Putamen (tissue), 1 donor: ENCODE measurements at regions not wholly inside any gene's neighbourhood (a gene's known extent, or its start where the extent isn't known, plus 50 kb on each side); places are given as distances from the start of the nearest gene placed in this dataset.
"Not testable (repeated sequence)": the region's sequence is repeated elsewhere in the genome, so short reads cannot be mapped to it uniquely, and the experiment has no call there.

ENCODE experiments used
- DNase-seq: peaks from one replicate; pipeline ENCODE4 v3.0.0-alpha.2; 2016; ENCODE audit warnings: low spot score

DNA sequence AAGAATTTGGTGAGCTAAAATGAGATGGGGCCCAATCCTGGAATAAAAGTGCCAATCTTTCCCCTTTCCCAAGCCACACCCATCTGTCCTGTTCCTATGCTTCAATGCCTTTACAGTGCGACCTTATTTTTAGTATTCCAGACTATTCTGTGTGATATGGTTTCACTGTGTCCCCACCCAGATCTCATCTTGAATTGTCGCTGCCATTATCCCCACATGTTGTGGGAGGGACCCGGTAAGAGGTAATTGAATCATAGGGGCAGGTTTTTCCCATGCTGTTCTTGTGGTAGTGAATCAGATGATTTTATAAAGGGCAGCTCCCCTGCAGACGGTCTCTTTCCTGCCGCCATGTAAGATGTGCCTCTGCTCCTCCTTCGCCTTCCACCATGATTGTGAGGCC, 129.3 kb upstream of the KIF26B start:
- no peak for DNase-seq

GRCh38 chr1:245023222-245023621, 131.6 kb upstream of the KIF26B start:
- no peak for DNase-seq

- no peak for DNase-seq
Measured at GRCh38 chr1:245019910-245020486, 134.8 kb upstream of the KIF26B start.

DNA sequence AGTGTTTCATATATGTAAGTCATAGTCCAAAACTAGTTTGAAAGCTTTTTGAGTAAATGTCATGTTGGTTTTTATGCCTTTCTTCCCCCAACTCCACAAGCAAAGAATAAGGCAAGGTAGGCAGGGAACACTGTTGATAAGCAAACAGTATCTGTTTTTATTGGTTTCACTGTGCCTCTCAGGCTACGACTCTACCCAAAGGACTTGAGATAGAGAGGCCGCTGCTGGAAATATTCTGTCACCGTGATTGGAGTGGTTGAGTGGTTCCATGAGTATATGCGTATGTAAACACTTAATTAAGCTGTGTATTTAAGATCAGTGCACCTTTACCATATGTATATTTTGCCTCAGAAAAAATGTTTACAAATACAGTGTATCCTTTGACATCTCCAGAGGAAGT, 138.1 kb upstream of the KIF26B start:
- DNase-seq: no peak

DNA sequence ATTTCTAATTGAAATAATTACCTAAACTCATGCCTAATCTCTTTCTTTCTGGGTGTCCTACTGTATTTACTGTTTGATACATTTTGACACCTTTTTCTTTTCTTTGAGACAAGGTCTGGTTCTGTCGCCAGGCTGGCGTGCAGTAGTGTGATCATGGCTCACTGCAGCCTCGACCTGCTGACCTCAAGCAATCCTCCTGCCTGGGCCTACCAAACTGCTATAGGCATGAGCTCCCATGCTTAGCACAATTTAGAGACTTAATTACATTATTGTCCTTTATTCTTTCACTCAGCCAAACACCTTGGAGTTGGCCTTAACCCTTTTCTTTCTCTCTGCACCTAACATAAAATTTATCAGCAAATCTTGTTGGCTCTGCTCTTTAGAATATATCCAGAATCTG, 139.8 kb upstream of the KIF26B start:
- DNase-seq: no peak

- DNase-seq: no peak
Measured at GRCh38 chr1:245014247-245015029, 140.3 kb upstream of the KIF26B start.

DNA sequence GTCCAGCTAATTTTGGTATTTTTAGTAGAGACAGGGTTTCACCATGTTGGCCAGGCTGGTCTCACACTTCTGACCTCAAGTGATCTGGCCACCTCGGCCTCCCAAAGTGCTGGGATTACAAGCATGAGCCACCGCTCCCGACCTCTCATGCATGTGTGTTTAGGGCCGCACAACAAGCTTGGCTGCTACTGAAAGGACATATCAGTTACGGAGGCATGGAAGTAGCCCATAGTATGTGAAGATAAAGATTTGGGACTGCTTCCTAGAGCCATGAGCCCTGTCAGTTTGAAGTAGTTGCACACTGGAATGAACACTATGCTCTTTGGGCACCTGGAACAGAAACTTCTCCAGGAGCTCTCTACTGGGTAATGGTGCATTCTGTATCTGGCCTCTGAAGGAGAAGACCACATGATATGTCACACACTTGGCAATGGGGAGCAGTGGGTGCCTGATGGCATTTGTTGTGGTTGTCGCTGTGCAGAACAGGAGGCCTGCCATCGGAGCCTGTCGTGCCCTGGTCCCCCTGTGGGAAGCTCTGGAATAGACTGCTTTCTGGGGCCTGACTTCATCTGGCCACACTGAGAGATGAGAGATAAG, 144.7 kb upstream of the KIF26B start:
- no peak for DNase-seq

DNA sequence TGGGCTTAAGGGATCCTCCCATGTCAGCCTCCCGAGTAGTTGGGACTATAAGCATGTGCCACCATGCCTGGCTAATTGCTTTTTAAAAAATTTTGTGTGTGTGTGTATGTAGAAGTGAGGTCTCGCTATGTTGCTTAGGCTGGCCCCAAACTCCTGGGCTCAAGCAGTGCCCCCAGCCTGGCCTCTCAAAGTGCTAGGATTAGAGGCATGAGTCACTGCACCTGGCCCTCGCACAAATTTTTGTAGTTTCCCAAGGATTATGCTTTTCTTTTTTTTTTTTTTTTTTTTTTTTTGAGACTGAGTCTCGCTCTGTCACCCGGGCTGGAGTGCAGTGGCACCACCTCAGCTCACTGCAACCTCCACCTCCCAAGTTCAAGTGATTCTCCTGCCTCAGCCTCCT, 144.4 kb upstream of the HNRNPU start:
- DNase-seq: no peak

- no peak for DNase-seq
Measured at GRCh38 chr1:245007852-245008251, 143.5 kb upstream of the HNRNPU start.

DNA sequence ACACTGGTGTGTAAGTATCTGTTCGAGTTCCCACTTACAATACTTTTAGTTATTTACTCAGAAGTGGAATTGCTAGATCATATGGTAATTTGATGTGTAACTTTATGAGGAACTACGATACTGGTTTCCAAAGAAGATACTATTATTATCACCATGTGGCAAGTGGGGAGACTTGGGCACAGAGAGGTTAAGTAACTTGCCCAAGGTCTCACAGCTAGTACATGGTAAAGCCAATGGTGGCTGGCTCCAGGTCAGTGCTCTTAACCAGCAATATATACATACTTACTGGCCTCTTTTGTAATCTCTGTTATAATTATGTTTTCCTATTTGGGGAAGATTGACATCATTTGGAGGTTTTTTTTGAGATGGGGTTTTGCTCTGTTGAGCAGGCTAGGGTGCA, 138.9 kb upstream of the HNRNPU start:
- DNase-seq: no peak

DNA sequence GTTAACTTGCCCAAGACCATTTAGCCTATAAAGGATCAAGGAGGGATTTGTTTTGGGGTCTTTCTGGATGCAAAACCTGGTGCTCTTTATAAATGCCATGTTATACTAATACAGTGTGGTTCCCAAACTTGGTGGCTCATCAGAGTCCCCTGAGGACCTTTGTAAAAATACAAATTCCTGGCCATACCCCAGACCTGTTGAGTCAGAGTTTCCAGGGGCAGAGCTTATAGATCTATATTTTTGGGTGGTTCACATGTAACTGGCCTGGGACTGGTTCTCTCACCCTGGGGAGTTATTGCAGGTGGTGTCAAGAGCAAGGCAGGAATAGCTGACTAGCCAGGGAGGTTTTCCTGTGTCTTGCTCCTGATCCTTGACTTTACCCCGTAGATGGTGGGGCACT, 136.9 kb upstream of the HNRNPU start:
- DNase-seq: no peak

GRCh38 chr1:245000872-245001188, 136.5 kb upstream of the HNRNPU start:
- no peak for DNase-seq

DNA sequence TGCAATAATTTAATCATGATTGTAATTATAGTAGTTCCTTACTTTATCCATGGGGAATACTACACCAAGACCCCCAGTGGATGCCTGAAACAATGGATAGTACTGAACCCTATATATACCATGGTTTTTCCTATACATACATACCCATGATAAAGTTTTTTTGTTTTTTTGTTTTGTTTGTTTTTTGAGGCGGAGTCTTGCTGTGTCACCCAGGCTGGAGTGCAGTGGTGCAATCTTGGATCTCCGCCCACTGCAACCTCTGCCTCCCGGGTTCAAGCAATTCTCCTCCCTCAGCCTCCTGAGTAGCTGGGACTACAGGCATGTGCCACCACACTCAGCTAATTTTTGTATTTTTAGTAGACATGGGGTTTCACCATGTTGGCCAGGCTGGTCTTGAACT, 135.3 kb upstream of the HNRNPU start:
- not testable (repeated sequence) for DNase-seq

DNA sequence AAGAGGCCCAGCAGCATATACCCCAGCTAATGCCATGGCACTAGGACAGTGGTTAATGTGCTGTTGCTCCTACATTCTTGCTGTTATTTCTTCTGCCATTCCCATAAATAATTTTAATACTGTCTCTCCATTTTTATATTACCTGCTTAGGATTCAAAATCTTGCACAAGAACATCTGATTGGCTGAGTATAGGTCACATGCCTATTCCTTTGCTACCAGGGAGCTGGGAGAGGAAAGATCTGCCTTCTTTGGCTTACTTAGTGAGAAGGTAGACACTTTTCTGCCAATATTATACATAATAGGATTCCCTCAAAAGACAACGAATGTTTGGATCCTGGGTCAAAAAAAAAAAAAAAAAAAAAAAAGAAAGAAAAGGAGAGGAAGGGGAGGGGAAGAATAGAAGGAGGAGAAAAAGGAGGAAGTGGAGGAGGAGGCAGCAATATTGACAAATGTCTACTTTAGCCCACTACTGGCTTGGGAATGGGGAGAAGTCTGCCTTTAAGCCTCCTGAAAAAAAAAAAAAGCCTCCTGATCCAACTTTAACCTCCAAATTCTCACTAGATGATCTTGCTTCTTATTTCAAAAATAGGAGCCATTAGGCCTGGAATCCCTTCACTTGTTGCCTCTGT, 134.5 kb upstream of the HNRNPU start:
- DNase-seq: no peak

GRCh38 chr1:244995602-244996400, 131.5 kb upstream of the HNRNPU start:
- DNase-seq: no peak

GRCh38 chr1:244992833-244993232, 128.5 kb upstream of the HNRNPU start:
- no peak for DNase-seq

GRCh38 chr1:244989813-244990212, 125.5 kb upstream of the HNRNPU start:
- DNase-seq: no peak

DNA sequence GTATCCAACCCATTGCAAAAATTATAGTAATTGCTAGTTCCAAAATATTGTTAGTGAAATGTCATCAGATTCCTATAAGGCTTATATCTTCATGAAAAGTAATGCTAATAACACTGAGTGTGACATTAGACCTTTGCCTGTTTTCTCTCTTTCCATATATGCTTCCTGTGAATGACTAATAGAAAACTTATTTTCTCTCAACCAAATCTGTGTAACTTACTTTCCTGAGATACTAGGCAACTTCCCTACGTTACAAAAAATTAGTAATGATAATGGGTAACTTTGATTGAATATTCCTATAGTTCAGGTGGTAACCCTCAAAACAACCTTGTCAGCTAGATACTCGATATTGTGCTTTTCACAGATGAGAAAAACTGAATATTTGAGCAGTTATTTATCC, 124.2 kb upstream of the HNRNPU start:
- no peak for DNase-seq

DNA sequence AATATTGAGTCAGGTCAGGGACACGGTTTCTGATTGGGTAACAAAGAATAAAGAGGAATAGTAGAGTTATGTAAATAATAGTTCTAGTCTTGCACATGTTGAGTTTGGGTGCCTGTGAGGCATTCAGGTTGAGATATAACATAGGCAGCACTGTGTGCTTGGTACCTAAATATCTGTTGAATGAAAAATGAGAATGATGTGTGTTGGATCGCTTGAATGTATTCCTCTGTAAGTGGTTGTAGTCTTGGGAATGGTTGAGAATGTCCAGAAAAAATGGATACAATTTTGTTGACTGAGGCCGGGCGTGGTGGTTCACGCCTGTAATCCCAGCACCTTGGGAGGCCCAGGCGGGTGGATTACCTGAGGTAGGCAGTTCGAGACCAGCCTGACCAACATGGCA, 116.3 kb upstream of the HNRNPU start:
- DNase-seq: no peak

GRCh38 chr1:244974550-244974949, 110.2 kb upstream of the HNRNPU start:
- no peak for DNase-seq

DNA sequence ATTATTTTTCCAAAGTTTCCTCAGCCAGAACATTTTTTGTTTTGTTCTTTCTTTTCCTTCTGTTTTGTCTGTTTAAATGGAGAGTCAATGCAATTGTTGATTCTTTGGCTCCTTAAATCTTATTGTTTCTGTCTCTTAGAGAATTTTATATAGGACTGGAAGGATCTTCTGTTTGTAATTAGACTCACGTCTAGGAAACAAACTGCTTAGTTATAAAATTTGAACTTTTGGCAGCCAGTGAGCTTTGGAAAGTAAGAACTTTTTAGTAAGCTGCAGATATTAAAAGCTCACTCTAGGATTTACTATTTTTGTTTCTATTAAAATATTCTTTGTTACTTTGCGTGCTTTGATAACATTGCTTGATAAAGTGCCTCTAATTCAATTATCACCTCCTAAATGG, 109.8 kb upstream of the HNRNPU start:
- DNase-seq: no peak

DNA sequence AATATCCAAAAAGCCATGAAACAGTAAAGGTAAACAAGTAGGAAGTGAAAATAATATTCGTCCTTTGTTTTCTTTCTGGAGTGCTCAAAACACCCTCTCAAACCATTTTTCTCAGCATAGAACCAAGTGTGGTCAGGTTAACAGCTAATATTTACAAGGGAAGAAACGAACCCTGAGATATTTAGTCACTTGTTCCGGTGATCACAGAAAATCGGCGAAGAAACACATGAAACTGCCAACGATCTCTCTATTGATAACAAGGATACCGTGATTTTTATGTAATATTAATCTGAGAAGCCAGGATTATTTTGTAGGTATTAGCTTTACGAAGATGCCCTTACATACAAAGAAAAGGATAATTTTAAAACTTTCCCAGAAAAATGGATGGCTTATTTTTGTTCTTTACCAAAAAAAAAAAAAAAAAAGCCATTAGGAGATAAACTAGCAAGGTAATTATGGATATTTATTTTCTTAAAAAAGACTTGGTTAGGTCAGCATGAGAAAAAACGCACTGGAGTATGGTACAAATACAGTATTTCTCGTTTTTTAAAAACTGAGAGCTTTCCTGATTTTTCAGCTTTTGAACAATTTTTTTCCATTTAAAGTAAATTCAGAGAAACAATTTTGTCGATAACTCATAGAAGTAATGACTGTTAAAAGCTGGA, 107.3 kb upstream of the HNRNPU start:
- DNase-seq: no peak
